Immature natural killer cell (primary cell): ENCODE measurements at regions not wholly inside any gene's neighbourhood (a gene's known extent, or its start where the extent isn't known, plus 50 kb on each side); places are given as distances from the start of the nearest gene placed in this dataset.
A peak's percentile ranks its signal among the peaks of the same experiment; 100 is the strongest.

Source experiments
- DNase-seq, 3 donors: peaks; one replicate each; pipeline ENCODE4 v3.0.0; 2022; ENCODE audit warnings: mixed read lengths in 1 of 3
- H3K27ac Mint-ChIP-seq, 6 donors: one replicate each; pipeline ENCODE4 v1.8.0; 2020; ENCODE audit warnings: mixed read lengths in 6 of 6, mild to moderate bottlenecking in 5 of 6, inconsistent platforms in 4 of 6, moderate library complexity in 3 of 6
- H3K27me3 Mint-ChIP-seq, 3 donors: one replicate each; pipeline ENCODE4 v1.8.0; 2020 to 2021; ENCODE audit warnings: low read depth in 3 of 3, mild to moderate bottlenecking in 3 of 3, mixed read lengths in 3 of 3, moderate library complexity in 3 of 3, inconsistent platforms in 1 of 3
- H3K36me3 Mint-ChIP-seq, 3 donors: one replicate each; pipeline ENCODE4 v1.8.0; 2020; ENCODE audit warnings: mixed read lengths in 3 of 3, inconsistent platforms in 2 of 3, mild to moderate bottlenecking in 2 of 3
- H3K4me1 Mint-ChIP-seq, 2 donors: one replicate each; pipeline ENCODE4 v1.8.0; 2020; ENCODE audit warnings: inconsistent platforms in 2 of 2, mild to moderate bottlenecking in 2 of 2, mixed read lengths in 2 of 2, moderate library complexity in 1 of 2
- H3K4me3 Mint-ChIP-seq, 5 donors: one replicate each; pipeline ENCODE4 v1.8.0; 2020; ENCODE audit warnings: mild to moderate bottlenecking in 5 of 5, mixed read lengths in 5 of 5, inconsistent platforms in 3 of 5, moderate library complexity in 3 of 5
- H3K9me3 Mint-ChIP-seq, 6 donors: one replicate each; pipeline ENCODE4 v1.8.0; 2020; ENCODE audit warnings: mild to moderate bottlenecking in 6 of 6, mixed read lengths in 6 of 6, inconsistent platforms in 4 of 6, moderate library complexity in 3 of 6

DNA sequence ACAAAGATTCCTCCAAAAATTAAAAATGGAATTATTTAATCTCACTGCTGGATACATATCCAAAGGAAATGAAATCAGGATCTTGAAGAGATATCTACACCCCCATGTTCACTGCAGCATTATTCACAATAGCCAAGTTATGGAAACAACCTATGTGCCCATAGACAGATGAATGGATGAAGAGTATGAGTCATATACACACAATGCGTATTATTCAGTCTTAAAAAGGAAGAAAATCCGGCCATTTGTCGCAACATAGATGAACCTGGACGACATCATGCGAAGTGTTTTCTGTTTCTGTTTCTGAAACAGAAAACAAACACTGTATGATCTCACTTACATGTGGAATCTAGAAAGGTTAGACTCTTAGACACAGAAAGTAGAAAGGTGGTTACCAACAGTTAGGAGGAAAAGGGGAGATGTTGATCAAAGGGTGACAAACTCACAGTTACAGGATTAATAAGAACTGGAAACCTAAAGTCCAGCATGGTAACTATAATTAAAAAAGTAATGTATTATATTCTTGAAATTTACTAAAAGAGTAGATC lies 87.8 kb upstream of the ERBB4 start:
- Mint-ChIP-seq H3K36me3 (peaks cover 0 to 4% (median 0%) of the 10 kb centered on the region in 3 donors), H3K27me3 (peaks cover 2 to 8% (median 7%) of the 10 kb centered on the region in 3 donors), H3K9me3 (peaks cover 0 to 7% (median 0%) of the 10 kb centered on the region in 6 donors), H3K4me3 (no peak overlapping the region), H3K27ac (no peak overlapping the region), H3K4me1 (no peaks in the 10 kb centered on the region)
- no peak for DNase-seq

DNA sequence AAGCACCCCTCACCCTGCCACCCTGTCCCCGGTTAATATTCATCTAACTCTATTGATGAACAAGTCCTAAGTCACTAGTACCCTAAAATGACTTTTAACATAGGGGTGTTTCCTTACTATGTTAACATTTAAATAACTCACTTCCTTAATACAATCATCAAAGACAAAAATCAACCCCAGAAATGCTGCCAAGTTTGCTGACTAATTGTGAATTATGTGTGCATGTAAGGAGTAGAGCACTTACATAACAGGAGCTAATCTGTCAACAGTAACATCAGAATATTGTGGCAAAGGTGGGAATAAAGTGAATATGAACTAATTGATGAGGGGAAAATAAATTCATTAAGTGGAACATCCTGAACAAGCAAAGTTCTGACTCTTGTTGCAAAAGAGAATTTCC lies 81.4 kb upstream of the ERBB4 start:
- no peak for DNase-seq
- Mint-ChIP-seq H3K27me3 (peaks cover 0 to 12% (median 4%) of the 10 kb centered on the region in 3 donors), H3K9me3 (peaks cover 0 to 3% (median 0%) of the 10 kb centered on the region in 6 donors), H3K4me3 (no peak overlapping the region), H3K36me3 (peaks cover 0 to 7% (median 0%) of the 10 kb centered on the region in 3 donors), H3K4me1 (no peaks in the 10 kb centered on the region), H3K27ac (no peak overlapping the region)

DNA sequence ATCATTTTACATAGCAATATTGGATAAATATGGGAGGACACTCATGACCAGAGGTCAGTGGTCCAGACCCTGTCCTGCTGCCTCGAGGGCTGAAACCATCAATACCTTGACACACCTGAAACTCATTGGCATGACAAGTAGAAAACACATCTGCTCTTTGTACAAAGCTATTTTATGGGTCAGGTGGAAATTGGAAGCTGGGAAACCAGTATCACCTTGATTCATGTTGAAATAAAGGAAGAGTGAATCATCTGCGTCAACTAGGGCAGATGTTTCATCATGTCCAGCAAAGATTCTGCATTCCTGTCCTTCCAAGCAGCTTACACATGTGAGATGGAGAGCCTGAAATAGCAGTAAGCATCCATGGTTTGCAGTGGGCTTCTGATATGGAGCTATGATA lies 80.0 kb upstream of the ERBB4 start:
- H3K4me3 Mint-ChIP-seq, result no peak overlapping the region

DNA sequence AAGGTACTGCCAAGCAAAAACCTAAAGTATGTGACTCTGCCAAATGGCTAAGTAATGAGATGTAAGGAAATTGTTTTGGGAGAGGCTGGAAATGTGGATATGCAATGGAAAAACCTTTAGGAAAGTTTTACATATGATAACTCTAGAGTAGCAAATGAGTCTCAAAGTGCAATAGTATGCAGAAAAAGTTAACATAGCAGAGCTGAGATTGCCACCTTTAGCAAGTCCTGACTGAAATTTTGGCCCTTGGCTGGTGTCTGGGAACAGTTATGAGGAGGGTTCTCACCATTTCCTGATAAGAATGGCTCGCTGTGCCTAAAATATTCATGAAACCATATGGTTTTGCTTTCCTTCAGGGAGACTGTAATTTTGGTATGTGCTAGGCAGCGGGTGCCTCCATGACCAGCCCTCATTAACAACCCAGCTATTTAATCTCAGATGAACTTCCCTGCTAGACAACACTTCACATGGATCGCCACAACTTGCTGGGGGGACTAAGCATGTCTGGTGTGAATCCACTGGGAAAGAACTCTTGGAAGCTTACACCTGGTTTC lies 72.3 kb upstream of the ERBB4 start:
- H3K4me3 Mint-ChIP-seq, result no peak overlapping the region
- H3K4me1 Mint-ChIP-seq, result no peaks in the 10 kb centered on the region
- H3K9me3 Mint-ChIP-seq, result no peaks in the 10 kb centered on the region
- no peak overlapping the region for H3K27ac Mint-ChIP-seq
- no peak for DNase-seq
- no peaks in the 10 kb centered on the region for H3K36me3 Mint-ChIP-seq
- H3K27me3 Mint-ChIP-seq, result peaks cover 2 to 9% (median 4%) of the 10 kb centered on the region in 3 donors

More for the DNA sequence above, 80.0 kb upstream of the ERBB4 start:
- no peak for DNase-seq
- Mint-ChIP-seq H3K36me3 (peaks cover 0 to 7% (median 0%) of the 10 kb centered on the region in 3 donors), H3K4me1 (no peaks in the 10 kb centered on the region), H3K27me3 (peaks cover 0 to 14% (median 4%) of the 10 kb centered on the region in 3 donors), H3K27ac (no peak overlapping the region), H3K9me3 (peaks cover 0 to 3% (median 0%) of the 10 kb centered on the region in 6 donors)

DNA sequence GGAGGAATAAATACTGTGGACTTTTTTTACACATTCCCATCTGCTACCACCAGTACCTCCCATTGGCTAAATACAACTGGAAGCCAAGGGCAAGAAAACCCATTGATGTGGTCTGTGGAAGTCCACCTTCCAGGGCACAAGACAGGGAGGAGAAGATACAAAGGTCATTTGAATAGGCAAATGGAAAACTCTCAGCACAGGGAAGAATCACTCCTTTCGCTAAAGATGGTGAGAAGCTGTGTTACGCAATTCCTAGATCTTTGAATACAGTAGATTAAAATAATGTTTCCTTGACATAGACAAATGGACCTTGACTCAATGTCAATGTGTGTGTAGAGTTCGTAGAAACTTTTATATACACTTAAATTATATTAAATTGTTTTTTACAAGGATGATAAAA lies 70.9 kb upstream of the ERBB4 start:
- H3K4me1 Mint-ChIP-seq, result no peaks in the 10 kb centered on the region
- H3K27ac Mint-ChIP-seq, result no peak overlapping the region
- no peaks in the 10 kb centered on the region for H3K36me3 Mint-ChIP-seq
- no peaks in the 10 kb centered on the region for H3K9me3 Mint-ChIP-seq
- H3K27me3 Mint-ChIP-seq, result peaks cover under 1 to 9% (median 4%) of the 10 kb centered on the region in 3 donors
- no peak for DNase-seq
- no peak overlapping the region for H3K4me3 Mint-ChIP-seq

DNA sequence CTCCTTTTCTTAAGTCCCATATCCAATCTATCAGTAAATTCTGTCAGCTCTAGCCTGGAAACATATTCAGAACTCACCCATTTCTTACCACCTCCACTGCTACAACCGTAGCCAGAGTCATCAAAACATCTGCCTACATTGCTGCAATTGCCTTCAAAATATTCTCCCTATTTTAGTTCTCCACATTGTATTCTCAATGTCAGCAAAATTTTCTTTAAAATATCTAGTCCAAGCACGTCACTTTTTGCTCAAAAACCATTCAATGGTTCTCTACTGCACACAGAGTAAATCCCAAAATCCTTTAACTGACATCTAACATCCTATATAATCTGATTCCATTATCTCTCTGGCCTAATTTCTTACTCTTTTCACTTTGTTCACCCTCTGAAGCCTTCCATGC lies 68.5 kb upstream of the ERBB4 start:
- H3K4me3 Mint-ChIP-seq, result no peak overlapping the region
- DNase-seq, result no peak
- no peak overlapping the region for H3K27ac Mint-ChIP-seq
- H3K36me3 Mint-ChIP-seq, result no peaks in the 10 kb centered on the region
- H3K4me1 Mint-ChIP-seq, result no peaks in the 10 kb centered on the region
- H3K9me3 Mint-ChIP-seq, result no peaks in the 10 kb centered on the region
- peaks cover 0 to 4% (median 3%) of the 10 kb centered on the region in 3 donors for H3K27me3 Mint-ChIP-seq

DNA sequence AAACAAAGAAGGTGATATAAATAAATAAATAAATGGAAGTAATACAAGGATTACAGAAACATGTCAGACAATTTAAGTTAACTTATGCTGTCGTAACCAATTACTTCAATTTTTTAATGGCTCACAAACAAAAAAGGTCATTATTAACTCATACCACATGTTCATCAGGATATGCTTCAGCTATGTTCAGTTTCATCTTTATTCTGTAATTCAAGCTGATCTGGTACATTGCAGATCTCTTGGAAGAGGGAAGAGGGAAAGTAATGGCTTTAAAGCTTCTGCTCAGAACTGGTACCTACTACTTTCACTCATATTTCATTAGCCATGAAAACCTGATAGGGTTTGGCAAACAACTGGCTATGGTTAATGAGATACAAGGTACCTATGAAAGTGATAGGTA lies 67.6 kb upstream of the ERBB4 start:
- Mint-ChIP-seq H3K27ac (no peak overlapping the region), H3K27me3 (peaks cover 0 to 4% (median 3%) of the 10 kb centered on the region in 3 donors), H3K4me3 (no peak overlapping the region), H3K9me3 (no peaks in the 10 kb centered on the region), H3K36me3 (no peaks in the 10 kb centered on the region), H3K4me1 (no peaks in the 10 kb centered on the region)
- DNase-seq, result no peak

DNA sequence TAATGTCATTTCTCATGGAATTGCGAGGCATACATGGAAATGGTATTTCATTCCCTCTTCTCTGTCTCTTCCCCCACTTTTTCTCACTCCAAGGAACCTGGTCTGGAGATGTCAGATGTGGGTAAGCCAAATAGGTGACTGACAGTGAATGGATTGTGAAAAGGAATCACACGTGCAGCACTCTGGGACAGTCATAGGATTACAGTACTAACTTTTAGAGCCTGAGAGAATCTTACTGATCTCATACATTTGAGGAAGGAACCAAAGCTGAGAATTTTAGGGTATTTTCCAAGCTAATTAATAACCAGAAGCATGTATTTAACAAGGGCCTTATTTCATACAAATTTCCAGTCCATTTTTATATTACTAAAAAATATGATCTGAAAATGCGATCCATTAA lies 58.1 kb upstream of the ERBB4 start:
- Mint-ChIP-seq H3K27me3 (peaks cover 0 to 2% (median 0%) of the 10 kb centered on the region in 3 donors), H3K27ac (no peak overlapping the region), H3K4me1 (no peaks in the 10 kb centered on the region), H3K4me3 (no peak overlapping the region), H3K9me3 (no peaks in the 10 kb centered on the region), H3K36me3 (no peaks in the 10 kb centered on the region)
- no peak for DNase-seq

DNA sequence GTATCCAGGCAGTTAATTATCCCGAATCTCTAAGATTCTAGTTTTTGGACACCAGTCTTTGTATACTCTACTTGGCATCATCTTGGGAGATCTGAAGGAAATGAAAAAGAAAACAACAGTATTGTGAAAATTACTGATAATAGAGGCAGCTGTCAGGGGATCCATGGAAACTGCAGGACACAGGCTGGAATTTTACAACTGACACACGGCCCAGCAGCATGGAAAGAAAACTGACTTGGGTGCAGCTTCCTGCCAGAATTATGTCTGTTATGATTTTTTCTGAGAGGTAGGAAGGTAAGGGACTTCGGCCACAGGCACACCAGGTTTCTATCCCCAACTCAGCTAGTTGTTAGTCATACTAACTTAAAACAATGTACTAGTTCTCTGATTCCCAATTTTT lies 57.7 kb upstream of the ERBB4 start:
- Mint-ChIP-seq H3K36me3 (no peaks in the 10 kb centered on the region), H3K27ac (no peak overlapping the region), H3K9me3 (no peaks in the 10 kb centered on the region), H3K4me3 (no peak overlapping the region), H3K4me1 (no peaks in the 10 kb centered on the region), H3K27me3 (peaks cover 0 to 2% (median 0%) of the 10 kb centered on the region in 3 donors)
- no peak for DNase-seq

DNA sequence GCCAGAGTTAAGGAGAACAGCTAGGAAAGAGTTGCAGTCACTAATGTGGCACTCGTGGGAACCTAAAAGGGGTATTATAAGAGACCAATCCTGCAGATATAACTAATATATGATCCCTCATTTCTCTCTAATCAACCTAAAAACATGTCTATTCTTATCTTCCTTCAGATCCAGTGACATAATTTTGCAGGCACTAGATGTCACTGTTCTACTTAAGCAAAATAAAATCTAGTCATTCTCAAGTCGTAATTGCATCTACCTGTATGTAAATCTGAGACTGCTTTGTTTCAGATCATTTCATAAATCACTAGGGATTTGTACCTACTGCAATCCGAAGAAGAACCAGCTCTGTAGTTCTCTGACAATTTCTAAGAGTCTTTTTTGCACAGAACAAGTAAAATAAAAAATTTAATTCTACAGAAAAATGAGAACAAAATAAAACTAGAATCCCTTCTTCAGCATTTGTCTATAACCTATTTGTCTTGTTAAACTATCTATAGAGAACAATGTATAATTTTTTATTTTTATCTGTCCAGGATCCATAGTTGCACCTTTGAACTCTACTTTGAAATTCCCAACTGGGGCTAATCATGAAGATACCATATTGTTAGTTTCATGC lies 56.5 kb upstream of the ERBB4 start:
- Mint-ChIP-seq H3K27me3 (no peaks in the 10 kb centered on the region), H3K4me3 (no peak overlapping the region), H3K36me3 (no peaks in the 10 kb centered on the region), H3K9me3 (no peaks in the 10 kb centered on the region), H3K27ac (no peak overlapping the region), H3K4me1 (no peaks in the 10 kb centered on the region)
- DNase-seq, result no peak

DNA sequence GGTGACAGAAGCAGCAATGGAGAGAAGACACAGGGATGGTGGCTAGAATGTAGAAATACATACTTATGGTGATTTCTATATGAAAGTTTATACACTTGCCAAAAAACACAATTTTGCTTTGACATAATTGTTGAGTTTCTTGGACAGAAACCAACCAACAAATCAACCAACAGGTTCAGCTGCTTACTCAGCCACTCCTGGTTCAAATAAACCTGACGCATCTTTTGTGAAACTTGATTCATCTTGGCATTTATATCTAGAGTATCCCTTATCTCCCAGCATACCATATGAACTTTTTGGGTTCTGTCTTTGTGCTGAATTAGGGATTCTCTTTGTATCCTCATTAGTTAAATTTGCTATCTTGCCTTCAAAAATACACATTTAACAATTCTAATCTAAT lies 54.1 kb upstream of the ERBB4 start:
- H3K36me3 Mint-ChIP-seq, result no peaks in the 10 kb centered on the region
- no peaks in the 10 kb centered on the region for H3K4me1 Mint-ChIP-seq
- H3K4me3 Mint-ChIP-seq, result no peak overlapping the region
- peaks cover 0 to 3% (median 0%) of the 10 kb centered on the region in 3 donors for H3K27me3 Mint-ChIP-seq
- no peak for DNase-seq
- H3K9me3 Mint-ChIP-seq, result no peaks in the 10 kb centered on the region
- H3K27ac Mint-ChIP-seq, result peak overlapping the region in 1 of 6 donors; percentile 23
